B cell (primary cell): ENCODE measurements at regions not wholly inside any gene's neighbourhood (a gene's known extent, or its start where the extent isn't known, plus 50 kb on each side); places are given as distances from the start of the nearest gene placed in this dataset.

Source experiments
- ATAC-seq: fragments of 200-7000 bp; cut with Tn5 transposase; one replicate; pipeline ENCODE4 v1.10.0; 2021; ENCODE audit warnings: low read depth, mild to moderate bottlenecking, moderate number of reproducible peaks, moderate library complexity
- CTCF ChIA-PET: fragments of 350-600 bp; sonication (Branson Sonifier 250); formaldehyde crosslinking; loops from one replicate; lab custom pipeline; 2021; ENCODE audit warnings: antibody characterized with exemption, inconsistent platforms; lab: Charles Lee
- POLR2A ChIA-PET: fragments of 350-600 bp; sonication (Branson Sonifier 250); formaldehyde crosslinking; loops from one replicate; lab custom pipeline; 2021; ENCODE audit warnings: antibody characterized with exemption; lab: Charles Lee
- DNase-seq: peaks from one replicate; pipeline ENCODE4 v3.0.0; 2013
- H2AFZ ChIP-seq: 2 replicates; pipeline ENCODE4 v1.6.1; 2012; ENCODE audit warnings: mild to moderate bottlenecking, low read depth, low read length; ENCODE audit not compliant: insufficient read depth, poor library complexity, severe bottlenecking
- H3K27ac ChIP-seq, 2 donors: 1 replicate in 1 of 2; 2 replicates in 1 of 2; pipeline ENCODE4 v1.5.1; 2012 to 2013; ENCODE audit warnings: low read length in 2 of 2, mild to moderate bottlenecking in 2 of 2, moderate library complexity in 1 of 2
- H3K27me3 ChIP-seq, 4 experiments: fragments of 200-600 bp in 1 of 4; sonication (generic) in 1 of 4; replicated peaks in 1 of 4; 1 replicate in 2 of 4; 2 replicates in 2 of 4; pipeline versions ENCODE4 v1.6.1 to v1.7.0; 2013 to 2016; ENCODE audit warnings: low read length in 3 of 4, mild to moderate bottlenecking in 2 of 4, mixed read lengths in 1 of 4, moderate library complexity in 1 of 4; ENCODE audit not compliant: insufficient read depth in 4 of 4, control insufficient read depth in 3 of 4; ENCODE audit errors: control extremely low read depth in 1 of 4
- H3K36me3 ChIP-seq, 2 experiments: replicated peaks in 1 of 2; 1 replicate in 1 of 2; 2 replicates in 1 of 2; pipeline versions ENCODE4 v1.6.1 to v1.7.1; 2013; ENCODE audit warnings: low read length in 1 of 2; ENCODE audit not compliant: insufficient read depth in 2 of 2, control insufficient read depth in 1 of 2; ENCODE audit errors: control extremely low read depth in 1 of 2, extremely low read depth in 1 of 2
- H3K4me1 ChIP-seq, 2 donors: fragments of 200-600 bp in 1 of 2; sonication (generic) in 1 of 2; 1 replicate in 1 of 2; 2 replicates in 1 of 2; pipeline versions ENCODE4 v1.5.1 to v1.6.1; 2013 to 2017; ENCODE audit warnings: low read length in 2 of 2; ENCODE audit not compliant: control insufficient read depth in 2 of 2, insufficient read depth in 2 of 2
- H3K4me2 ChIP-seq: replicated peaks from 2 replicates; pipeline ENCODE3; 2012; ENCODE audit warnings: mild to moderate bottlenecking, low read depth, low read length; ENCODE audit not compliant: poor library complexity, severe bottlenecking
- H3K4me3 ChIP-seq, 5 experiments: fragments of 200-600 bp in 1 of 5; sonication (generic) in 1 of 5; 1 replicate in 3 of 5; 2 replicates in 2 of 5; pipeline versions ENCODE4 v1.5.1 to v1.7.0; 2011 to 2016; ENCODE audit warnings: low read length in 4 of 5, mild to moderate bottlenecking in 4 of 5, low read depth in 2 of 5, control low read depth in 1 of 5, moderate library complexity in 1 of 5; ENCODE audit not compliant: insufficient read depth in 1 of 5; ENCODE audit errors: control extremely low read depth in 1 of 5, extremely low read depth in 1 of 5
- H3K79me2 ChIP-seq: fragments of 200-600 bp; sonication (generic); one replicate; pipeline ENCODE4 v1.6.0; 2016; ENCODE audit warnings: low read length; ENCODE audit not compliant: control insufficient read depth, insufficient read depth
- H3K9ac ChIP-seq: fragments of 200-600 bp; sonication (generic); 2 replicates; pipeline ENCODE4 v1.6.1; 2017; ENCODE audit warnings: mild to moderate bottlenecking, low read length, moderate library complexity
- H3K9me3 ChIP-seq, 3 donors: one replicate each; pipeline versions ENCODE4 v1.6.1 to v1.7.1; 2013; ENCODE audit warnings: low read length in 2 of 3; ENCODE audit not compliant: control insufficient read depth in 2 of 3, insufficient read depth in 1 of 3; ENCODE audit errors: control extremely low read depth in 1 of 3
- H4K20me1 ChIP-seq: 2 replicates; pipeline ENCODE4 v1.6.0; 2012; ENCODE audit warnings: mild to moderate bottlenecking, low read length; ENCODE audit not compliant: insufficient read depth, control insufficient read depth, poor library complexity, severe bottlenecking
- H3K27ac Mint-ChIP-seq: one replicate; pipeline ENCODE4 v1.8.0; 2021; ENCODE audit warnings: mixed read lengths
- H3K27me3 Mint-ChIP-seq: one replicate; pipeline ENCODE4 v1.8.0; 2021; ENCODE audit warnings: mixed read lengths
- H3K4me1 Mint-ChIP-seq: one replicate; pipeline ENCODE4 v1.8.0; 2021; ENCODE audit warnings: mixed read lengths
- H3K4me3 Mint-ChIP-seq: one replicate; pipeline ENCODE4 v1.8.0; 2021; ENCODE audit warnings: mixed read lengths
- H3K9me3 Mint-ChIP-seq: one replicate; pipeline ENCODE4 v1.8.0; 2022; ENCODE audit warnings: mixed read lengths; ENCODE audit not compliant: insufficient read depth
- EZH2 ChIP-seq: IDR thresholded peaks from 2 replicates; pipeline ENCODE4 v1.6.1; 2012; ENCODE audit warnings: borderline replicate concordance, low read depth, mild to moderate bottlenecking, moderate library complexity, low read length; ENCODE audit not compliant: insufficient read depth, poor library complexity, severe bottlenecking
- WGBS: methylation state at CpG from one replicate; pipeline ENCODE4 v1.1.5; 2013; ENCODE audit warnings: missing lambda C conversion rate; ENCODE audit not compliant: insufficient coverage; 5-methylcytosine and 5-hydroxymethylcytosine counted together
- intact Hi-C: fragments of 100-400 bp; cut with micrococcal nuclease; formaldehyde crosslinking; loops from one replicate; pipeline ENCODE4 v1.10.0; 2022
- TF ChIP-seq, protein P1 (sequence below): fragments of 200-600 bp; IDR thresholded peaks from one replicate; pipeline ENCODE4 v1.8.0; 2022; ENCODE audit warnings: antibody characterized with exemption, mild to moderate bottlenecking

GRCh38 chr3:31421314-31422048 lies 111.2 kb upstream of the STT3B start:
- Histone ChIP-seq H4K20me1 (no peaks in the 10 kb centered on the region), H3K27ac (no peak overlapping the region), H3K79me2 (no peaks in the 10 kb centered on the region), H3K4me2 (no peak overlapping the region), H3K4me1 (no peaks in the 10 kb centered on the region), H3K27me3 (no peaks in the 10 kb centered on the region), H3K9me3 (no peaks in the 10 kb centered on the region), H3K9ac (no peak overlapping the region), H3K4me3 (no peak overlapping the region), H3K36me3 (no peaks in the 10 kb centered on the region), H2AFZ (no peak overlapping the region)
- no peak for DNase-seq
- ChIA-PET CTCF (no interaction called here), POLR2A (no interaction called here)
- no peak for ATAC-seq
- TF ChIP-seq EZH2: no peak
- TF ChIP-seq, protein P1, sequence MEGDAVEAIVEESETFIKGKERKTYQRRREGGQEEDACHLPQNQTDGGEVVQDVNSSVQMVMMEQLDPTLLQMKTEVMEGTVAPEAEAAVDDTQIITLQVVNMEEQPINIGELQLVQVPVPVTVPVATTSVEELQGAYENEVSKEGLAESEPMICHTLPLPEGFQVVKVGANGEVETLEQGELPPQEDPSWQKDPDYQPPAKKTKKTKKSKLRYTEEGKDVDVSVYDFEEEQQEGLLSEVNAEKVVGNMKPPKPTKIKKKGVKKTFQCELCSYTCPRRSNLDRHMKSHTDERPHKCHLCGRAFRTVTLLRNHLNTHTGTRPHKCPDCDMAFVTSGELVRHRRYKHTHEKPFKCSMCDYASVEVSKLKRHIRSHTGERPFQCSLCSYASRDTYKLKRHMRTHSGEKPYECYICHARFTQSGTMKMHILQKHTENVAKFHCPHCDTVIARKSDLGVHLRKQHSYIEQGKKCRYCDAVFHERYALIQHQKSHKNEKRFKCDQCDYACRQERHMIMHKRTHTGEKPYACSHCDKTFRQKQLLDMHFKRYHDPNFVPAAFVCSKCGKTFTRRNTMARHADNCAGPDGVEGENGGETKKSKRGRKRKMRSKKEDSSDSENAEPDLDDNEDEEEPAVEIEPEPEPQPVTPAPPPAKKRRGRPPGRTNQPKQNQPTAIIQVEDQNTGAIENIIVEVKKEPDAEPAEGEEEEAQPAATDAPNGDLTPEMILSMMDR: no peak
- intact Hi-C loops: no loop called here
- Mint-ChIP-seq H3K27ac (no peak overlapping the region), H3K4me1 (no peaks in the 10 kb centered on the region), H3K4me3 (no peak overlapping the region), H3K27me3 (peaks cover 9% of the 10 kb centered on the region), H3K9me3 (no peaks in the 10 kb centered on the region)
- 94% methylated on average over 2 of the region's 2 CpGs for WGBS

DNA sequence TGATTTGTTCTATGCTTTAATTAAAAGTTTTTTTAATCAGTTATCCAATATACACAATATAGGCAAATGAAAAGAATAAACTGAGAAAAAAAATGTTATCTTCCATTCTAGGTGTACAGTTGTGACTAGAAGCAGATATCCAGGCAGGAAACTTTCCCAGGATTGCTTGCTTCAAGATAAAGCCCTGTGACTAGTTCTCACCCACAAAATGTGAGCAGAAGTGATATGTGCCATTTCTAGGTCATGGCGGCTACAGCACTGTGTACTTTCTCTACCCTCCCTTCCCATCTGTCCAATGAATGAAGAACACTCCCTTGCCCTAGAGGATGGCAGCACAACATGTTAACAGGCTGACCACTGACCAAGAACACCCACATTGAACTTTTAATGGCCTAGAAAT lies 110.5 kb upstream of the STT3B start:
- ChIA-PET POLR2A (no interaction called here), CTCF (interaction anchor here (0.6 kb wide), 1 partner anchor 14 kb away, joined by 4 read pairs; no protein-coding TSS in a partner anchor)
- no peak overlapping the region for H3K27ac Mint-ChIP-seq
- no peaks in the 10 kb centered on the region for H3K9me3 Mint-ChIP-seq
- no peak for DNase-seq
- no peak overlapping the region for H2AFZ ChIP-seq
- no peak overlapping the region for H3K4me3 Mint-ChIP-seq
- no peak overlapping the region for H3K4me3 ChIP-seq
- H3K27me3 Mint-ChIP-seq: peaks cover 9% of the 10 kb centered on the region
- H3K27me3 ChIP-seq: no peaks in the 10 kb centered on the region
- no peaks in the 10 kb centered on the region for H3K9me3 ChIP-seq
- no peak for TF ChIP-seq EZH2
- TF ChIP-seq, protein P1: no peak
- no peak overlapping the region for H3K9ac ChIP-seq
- no peak for ATAC-seq
- intact Hi-C loops: no loop called here
- no peaks in the 10 kb centered on the region for H3K79me2 ChIP-seq
- no peaks in the 10 kb centered on the region for H3K36me3 ChIP-seq
- H3K27ac ChIP-seq: no peak overlapping the region
- WGBS: no CpG with 5 or more reads among the region's 1 CpG
- no peaks in the 10 kb centered on the region for H3K4me1 Mint-ChIP-seq
- no peaks in the 10 kb centered on the region for H4K20me1 ChIP-seq
- H3K4me1 ChIP-seq: no peaks in the 10 kb centered on the region
- H3K4me2 ChIP-seq: no peak overlapping the region
